GM20000 (cell line): ENCODE measurements at regions not wholly inside any gene's neighbourhood (a gene's known extent, or its start where the extent isn't known, plus 50 kb on each side); places are given as distances from the start of the nearest gene placed in this dataset.
"Not testable (repeated sequence)": the region's sequence is repeated elsewhere in the genome, so short reads cannot be mapped to it uniquely, and the experiment has no call there.

ENCODE experiments used
- DNase-seq: peaks from one replicate; pipeline ENCODE4 v3.0.0; 2012; ENCODE audit warnings: low spot score
- CTCF ChIP-seq: IDR thresholded peaks from 2 replicates; pipeline ENCODE4 v1.5.1; 2012; ENCODE audit warnings: mild to moderate bottlenecking, control low read depth; ENCODE audit errors: extremely low read depth, missing control alignments

GRCh38 chr2:62654876-62655359 is 50.6 kb upstream of the EHBP1 start:
- no peak for TF ChIP-seq CTCF
- no peak for DNase-seq

DNA sequence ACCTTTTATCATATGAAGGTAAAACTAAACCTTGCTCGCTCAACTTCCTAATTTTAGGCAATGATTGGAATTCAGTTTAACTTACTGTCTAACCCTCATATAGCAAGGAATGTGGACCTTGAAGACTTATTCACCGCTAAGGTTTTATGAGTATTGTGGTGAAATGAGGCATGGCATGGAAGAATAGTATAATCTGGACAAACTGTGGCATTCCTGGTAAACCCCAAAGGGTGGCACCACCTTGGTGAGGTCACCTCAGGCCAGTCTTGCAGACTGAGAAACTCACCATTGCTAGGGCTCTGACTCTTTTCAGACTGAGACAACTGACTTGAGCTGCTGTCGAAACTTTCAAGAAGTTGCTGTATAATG is 51.1 kb upstream of the EHBP1 start:
- no peak for DNase-seq
- no peak for TF ChIP-seq CTCF

DNA sequence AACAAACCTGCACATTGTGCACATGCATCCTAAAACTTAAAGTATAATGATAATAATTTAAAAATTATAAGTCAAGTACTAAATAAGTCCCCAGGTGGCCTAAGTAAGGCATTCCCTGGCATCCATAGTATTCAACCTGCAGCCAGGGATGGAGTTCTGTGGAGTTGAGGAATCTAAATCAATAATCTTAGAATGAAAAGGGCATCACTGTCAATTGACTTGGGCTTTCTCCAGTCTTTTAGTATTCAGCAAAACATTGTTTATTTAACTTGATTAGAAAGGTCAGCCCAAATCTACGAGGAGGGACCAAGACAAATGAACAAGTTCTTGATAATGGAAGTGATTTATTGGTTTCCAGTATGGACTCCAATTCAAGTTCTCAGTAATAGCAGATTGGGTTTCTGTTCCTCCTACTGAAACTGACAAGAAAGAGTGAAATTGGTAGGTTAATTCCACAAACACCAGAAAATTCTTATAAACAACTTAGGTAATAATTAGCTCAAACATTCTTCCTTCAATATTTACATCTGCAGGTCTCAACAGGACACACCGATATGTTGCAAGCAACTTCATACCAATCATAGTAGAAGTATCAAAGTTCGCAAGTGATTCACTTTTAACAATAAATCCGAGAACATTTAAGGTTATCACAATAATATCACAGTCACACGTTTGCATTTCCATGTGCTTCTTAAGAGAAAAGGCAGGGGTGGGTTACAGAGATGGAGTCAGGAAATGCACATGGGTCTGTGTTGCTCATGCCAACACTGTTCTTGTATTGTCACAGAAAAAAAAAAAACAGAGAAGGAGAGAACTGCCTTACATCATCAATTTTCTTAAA is 51.7 kb upstream of the EHBP1 start:
- no peak for DNase-seq
- no peak for TF ChIP-seq CTCF

GRCh38 chr2:62649087-62649486 is 56.4 kb upstream of the EHBP1 start:
- not testable (repeated sequence) for DNase-seq

GRCh38 chr2:62643100-62643471 is 62.4 kb upstream of the EHBP1 start:
- DNase-seq: no peak
- no peak for TF ChIP-seq CTCF

DNA sequence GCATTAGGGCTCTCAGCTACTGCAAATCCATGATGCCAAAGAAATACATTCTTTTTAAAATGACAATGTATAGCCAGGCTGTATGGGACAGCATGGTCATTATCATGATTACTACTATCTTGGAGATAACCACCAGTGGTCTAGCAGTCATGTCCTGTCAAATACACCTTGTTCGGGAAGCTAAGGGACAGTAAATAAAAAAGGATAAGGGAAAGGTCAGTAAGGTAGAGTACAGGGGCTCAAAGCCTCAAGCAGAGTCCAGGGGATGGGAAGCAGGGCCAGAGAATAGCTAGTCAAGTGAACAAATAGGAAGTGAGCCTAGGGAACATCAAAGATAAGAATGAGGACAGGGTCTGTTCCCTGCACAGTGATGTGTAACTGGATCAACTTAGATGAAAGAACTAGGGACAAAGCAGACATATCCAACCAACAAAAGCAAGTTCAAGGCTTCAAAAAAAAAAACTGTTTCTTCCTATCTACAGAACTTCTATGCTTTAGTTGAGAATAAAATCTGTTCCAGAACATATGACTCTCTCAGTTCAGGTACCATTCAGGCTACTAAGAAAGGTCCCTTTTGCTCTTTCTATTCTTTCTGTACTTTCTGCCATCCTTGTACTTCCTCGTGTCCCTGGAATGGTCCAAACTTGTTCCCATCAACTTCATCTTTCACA is 62.9 kb upstream of the EHBP1 start:
- TF ChIP-seq CTCF: no peak
- DNase-seq: no peak

GRCh38 chr2:62641936-62642335 is 63.6 kb upstream of the EHBP1 start:
- no peak for DNase-seq
- TF ChIP-seq CTCF: no peak
